Mucosa of descending colon (tissue), 3 donors: ENCODE measurements at regions not wholly inside any gene's neighbourhood (a gene's known extent, or its start where the extent isn't known, plus 50 kb on each side); places are given as distances from the start of the nearest gene placed in this dataset.

Experiments
- ATAC-seq: fragments of 200-7000 bp; cut with Tn5 transposase; one replicate; pipeline ENCODE4 v1.9.1; 2020; ENCODE audit warnings: mild to moderate bottlenecking, moderate library complexity
- DNase-seq, 3 donors: peaks; one replicate each; pipeline ENCODE4 v3.0.0-alpha.2; 2020
- H3K36me3 ChIP-seq: fragments of 200-600 bp; one replicate; pipeline ENCODE4 v1.8.0; 2021; ENCODE audit warnings: low read depth, mild to moderate bottlenecking
- H3K4me1 ChIP-seq: fragments of 200-600 bp; one replicate; pipeline ENCODE4 v1.8.0; 2021; ENCODE audit warnings: low read depth, mild to moderate bottlenecking
- H3K4me3 ChIP-seq: fragments of 200-600 bp; one replicate; pipeline ENCODE4 v1.8.0; 2021; ENCODE audit warnings: mild to moderate bottlenecking
- H3K9me3 ChIP-seq: fragments of 200-600 bp; one replicate; pipeline ENCODE4 v1.8.0; 2021; ENCODE audit warnings: mild to moderate bottlenecking
- CTCF ChIP-seq: fragments of 200-600 bp; IDR thresholded peaks from one replicate; pipeline ENCODE4 v1.8.0; 2022; ENCODE audit warnings: antibody characterized with exemption, mild to moderate bottlenecking
- intact Hi-C, 2 donors: fragments of 100-400 bp; cut with DNase I in 1 of 2; cut with micrococcal nuclease in 1 of 2; formaldehyde crosslinking; loops; one replicate each; pipeline versions ENCODE4 v1.11.0 to v1.11.1; 2022; cut with DNase I, micrococcal nuclease
- donor health status: DM: no; HTN: no; CAD: no; lungs with moderate emphysema.
- donor health status: DM: no; HTN: no; CAD: no.
- donor health status: DM: no; HTN: yes; CAD: no.

- intact Hi-C loops = no loop called here
- DNase-seq (no peak), ATAC-seq (no peak)
- no peak for TF ChIP-seq CTCF
- no peak overlapping the region for H3K4me3 ChIP-seq
- H3K36me3 ChIP-seq = no peaks in the 10 kb centered on the region
- peaks cover 8% of the 10 kb centered on the region for H3K4me1 ChIP-seq
- no peaks in the 10 kb centered on the region for H3K9me3 ChIP-seq
Observed at GRCh38 chr11:15468466-15468865, 353.7 kb downstream of the INSC start.

GRCh38 chr11:15471048-15471894 is 356.5 kb downstream of the INSC start:
- intact Hi-C loops = no loop called here
- DNase-seq = peak in 2 of 3 donors; percentile 41 to 62
- H3K9me3 ChIP-seq = no peaks in the 10 kb centered on the region
- ATAC-seq = peak; percentile 93
- H3K4me3 ChIP-seq = no peak overlapping the region
- TF ChIP-seq CTCF = no peak
- peaks cover 8% of the 10 kb centered on the region for H3K4me1 ChIP-seq
- H3K36me3 ChIP-seq = no peaks in the 10 kb centered on the region

GRCh38 chr11:15471895-15472799 is 357.4 kb downstream of the INSC start:
- Histone ChIP-seq H3K4me3 (no peak overlapping the region), H3K9me3 (no peaks in the 10 kb centered on the region), H3K4me1 (peaks cover 8% of the 10 kb centered on the region), H3K36me3 (no peaks in the 10 kb centered on the region)
- ATAC-seq (no peak), DNase-seq (peak in 1 of 3 donors; percentile 14)
- intact Hi-C loops = no loop called here
- no peak for TF ChIP-seq CTCF

GRCh38 chr11:15473954-15474837 is 359.5 kb downstream of the INSC start:
- no peak for DNase-seq
- H3K4me1 ChIP-seq = peaks cover 8% of the 10 kb centered on the region
- no peaks in the 10 kb centered on the region for H3K36me3 ChIP-seq
- H3K9me3 ChIP-seq = no peaks in the 10 kb centered on the region
- ATAC-seq = no peak
- H3K4me3 ChIP-seq = no peak overlapping the region
- intact Hi-C loops = no loop called here
- no peak for TF ChIP-seq CTCF

- H3K36me3 ChIP-seq = no peaks in the 10 kb centered on the region
- DNase-seq (no peak), ATAC-seq (no peak)
- intact Hi-C loops = no loop called here
- no peak overlapping the region for H3K4me3 ChIP-seq
- no peak for TF ChIP-seq CTCF
- H3K4me1 ChIP-seq = peaks cover 2% of the 10 kb centered on the region
- H3K9me3 ChIP-seq = no peaks in the 10 kb centered on the region
Observed at GRCh38 chr11:15476371-15476917, 361.7 kb downstream of the INSC start.
